Vagina (tissue), 2 donors: ENCODE measurements at regions not wholly inside any gene's neighbourhood (a gene's known extent, or its start where the extent isn't known, plus 50 kb on each side); places are given as distances from the start of the nearest gene placed in this dataset.
"Not testable (repeated sequence)": the region's sequence is repeated elsewhere in the genome, so short reads cannot be mapped to it uniquely, and the experiment has no call there.

Source experiments
- DNase-seq, 2 donors: peaks; one replicate each; pipeline ENCODE4 v3.0.0-alpha.2; 2017; ENCODE audit errors: extremely low spot score in 2 of 2
- H3K27ac ChIP-seq: fragments of 200-600 bp; sonication (generic); one replicate; pipeline ENCODE4 v1.5.1; 2019
- H3K27me3 ChIP-seq: fragments of 200-600 bp; sonication (generic); one replicate; pipeline ENCODE4 v1.5.1; 2019
- H3K36me3 ChIP-seq, 2 donors: fragments of 200-600 bp; sonication (generic); one replicate each; pipeline ENCODE4 v1.5.1; 2017 to 2019
- H3K4me1 ChIP-seq: fragments of 200-600 bp; sonication (generic); one replicate; pipeline ENCODE4 v1.5.1; 2019
- H3K4me3 ChIP-seq, 2 donors: fragments of 200-600 bp; sonication (generic); 1 replicate in 1 of 2; 2 replicates in 1 of 2; pipeline ENCODE4 v1.5.1; 2016 to 2019
- H3K9me3 ChIP-seq: fragments of 200-600 bp; sonication (generic); one replicate; pipeline ENCODE4 v1.5.1; 2019
- CTCF ChIP-seq, 3 experiments: fragments of 450-650 bp in 2 of 3; fragments of 200-600 bp in 1 of 3; sonication (generic) in 1 of 3; IDR thresholded peaks; one replicate each; pipeline ENCODE4 v1.5.1; 2017 to 2019; ENCODE audit warnings: antibody characterized with exemption in 3 of 3, mild to moderate bottlenecking in 2 of 3, moderate library complexity in 2 of 3
- POLR2A ChIP-seq, 2 donors: fragments of 450-650 bp; IDR thresholded peaks; one replicate each; pipeline ENCODE4 v1.6.1; 2017; ENCODE audit warnings: antibody characterized with exemption in 2 of 2, mild to moderate bottlenecking in 2 of 2, moderate library complexity in 2 of 2
- POLR2AphosphoS5 ChIP-seq, 2 donors: sonication (generic); formaldehyde crosslinking; IDR thresholded peaks; one replicate each; pipeline ENCODE4 v1.9.0; 2017; ENCODE audit warnings: antibody characterized with exemption in 2 of 2, mild to moderate bottlenecking in 2 of 2, low read depth in 1 of 2; ENCODE audit not compliant: insufficient read depth in 1 of 2
- intact Hi-C: fragments of 100-400 bp; cut with DNase I; formaldehyde crosslinking; loops from one replicate; pipeline ENCODE4 v1.15.1; 2023

GRCh38 chr15:98083203-98083910, 122.9 kb downstream of the ARRDC4 start:
- no peaks in the 10 kb centered on the region for H3K36me3 ChIP-seq
- H3K9me3 ChIP-seq = no peaks in the 10 kb centered on the region
- no peak overlapping the region for H3K4me3 ChIP-seq
- H3K27me3 ChIP-seq = no peaks in the 10 kb centered on the region
- TF ChIP-seq CTCF (IDR thresholded peaks at IDR 0.05) = no peak
- TF ChIP-seq POLR2A (IDR thresholded peaks at IDR 0.05) = no peak
- TF ChIP-seq POLR2AphosphoS5 (IDR thresholded peaks at IDR 0.05; ENCODE audit: insufficient read depth in 1 of 2, low read depth in 1 of 2) = no peak
- H3K27ac ChIP-seq = no peak overlapping the region
- no peak for DNase-seq
- intact Hi-C loops = no loop called here
- no peaks in the 10 kb centered on the region for H3K4me1 ChIP-seq

GRCh38 chr15:98085003-98085639, 124.6 kb downstream of the ARRDC4 start:
- no peak for DNase-seq
- peak; percentile 55 to 75 (median 59) for TF ChIP-seq CTCF (IDR thresholded peaks at IDR 0.05)
- no peak for TF ChIP-seq POLR2AphosphoS5 (IDR thresholded peaks at IDR 0.05; ENCODE audit: insufficient read depth in 1 of 2, low read depth in 1 of 2)
- Histone ChIP-seq H3K27ac (no peak overlapping the region), H3K36me3 (no peaks in the 10 kb centered on the region), H3K27me3 (no peaks in the 10 kb centered on the region), H3K4me1 (no peaks in the 10 kb centered on the region), H3K9me3 (no peaks in the 10 kb centered on the region), H3K4me3 (no peak overlapping the region)
- intact Hi-C loops = loop anchor here (2.0 kb wide), 1 partner anchor 176 kb away; no protein-coding TSS in a partner anchor

GRCh38 chr15:98088307-98088945, 127.9 kb downstream of the ARRDC4 start:
- H3K27ac ChIP-seq, H3K4me1 ChIP-seq, H3K27me3 ChIP-seq, intact Hi-C loops, H3K9me3 ChIP-seq, H3K4me3 ChIP-seq, DNase-seq, H3K36me3 ChIP-seq: not testable (repeated sequence)

GRCh38 chr15:98089352-98089751, 128.8 kb downstream of the ARRDC4 start:
- DNase-seq, intact Hi-C loops, H3K27ac ChIP-seq, H3K4me1 ChIP-seq, H3K27me3 ChIP-seq, H3K4me3 ChIP-seq, H3K36me3 ChIP-seq, H3K9me3 ChIP-seq: not testable (repeated sequence)

GRCh38 chr15:98097986-98098385, 137.5 kb downstream of the ARRDC4 start:
- H3K27ac ChIP-seq, H3K9me3 ChIP-seq, DNase-seq, H3K4me1 ChIP-seq, H3K36me3 ChIP-seq, H3K4me3 ChIP-seq, intact Hi-C loops, H3K27me3 ChIP-seq: not testable (repeated sequence)

- H3K36me3 ChIP-seq, H3K9me3 ChIP-seq, H3K27ac ChIP-seq, H3K27me3 ChIP-seq, intact Hi-C loops, DNase-seq, H3K4me1 ChIP-seq, H3K4me3 ChIP-seq: not testable (repeated sequence)
Measured at GRCh38 chr15:98100606-98101005, 140.1 kb downstream of the ARRDC4 start.

- Histone ChIP-seq H3K4me1 (no peaks in the 10 kb centered on the region), H3K9me3 (no peaks in the 10 kb centered on the region)
- intact Hi-C loops = no loop called here
Measured at GRCh38 chr15:98103570-98103969, 143.1 kb downstream of the ARRDC4 start.

GRCh38 chr15:98104386-98105151, 144.1 kb downstream of the ARRDC4 start:
- H3K4me3 ChIP-seq, H3K4me1 ChIP-seq, H3K27me3 ChIP-seq, intact Hi-C loops, H3K36me3 ChIP-seq, H3K9me3 ChIP-seq, H3K27ac ChIP-seq, DNase-seq: not testable (repeated sequence)

More at GRCh38 chr15:98103570-98103969, 143.1 kb downstream of the ARRDC4 start:
- no peak overlapping the region for H3K27ac ChIP-seq
- no peaks in the 10 kb centered on the region for H3K36me3 ChIP-seq
- no peaks in the 10 kb centered on the region for H3K27me3 ChIP-seq
- no peak for DNase-seq
- TF ChIP-seq POLR2A (IDR thresholded peaks at IDR 0.05) (no peak), CTCF (IDR thresholded peaks at IDR 0.05) (no peak), POLR2AphosphoS5 (IDR thresholded peaks at IDR 0.05; ENCODE audit: insufficient read depth in 1 of 2, low read depth in 1 of 2) (no peak)
- H3K4me3 ChIP-seq = no peak overlapping the region

GRCh38 chr15:98106615-98107194, 146.2 kb downstream of the ARRDC4 start:
- H3K4me3 ChIP-seq, H3K9me3 ChIP-seq, H3K36me3 ChIP-seq, H3K4me1 ChIP-seq, DNase-seq, intact Hi-C loops, H3K27ac ChIP-seq, H3K27me3 ChIP-seq: not testable (repeated sequence)
